ENCODE measurements at regions not wholly inside any gene's neighbourhood (a gene's known extent, or its start where the extent isn't known, plus 50 kb on each side); places are given as distances from the start of the nearest gene placed in this dataset.

DNA sequence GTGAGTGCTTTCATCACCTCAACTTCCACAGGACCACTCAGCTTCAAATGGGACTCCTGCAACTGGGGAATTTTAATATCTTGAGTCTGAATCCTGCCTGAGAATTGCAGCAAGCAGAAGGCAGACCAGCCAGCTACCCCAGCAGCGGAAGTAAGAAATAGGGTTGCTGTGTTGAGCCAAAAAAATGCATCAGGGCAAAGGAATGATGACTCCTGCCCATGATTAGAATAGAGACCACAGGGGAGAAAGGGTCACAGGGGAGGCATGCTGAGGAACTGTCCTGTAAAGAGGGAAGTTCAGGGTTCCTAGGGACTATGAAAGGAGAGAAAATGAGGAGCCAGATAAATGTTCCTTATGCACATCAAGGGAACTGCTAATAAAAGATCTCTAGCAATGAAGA lies 370.2 kb downstream of the KCTD12 start (continued):
- TF ChIP-seq TEAD4 (IDR thresholded peaks at IDR 0.05; ENCODE audit: borderline replicate concordance, insufficient read depth): no peak
- no peak for TF ChIP-seq RAD21 (IDR thresholded peaks at IDR 0.05; ENCODE audit: low read length)
- no peak for TF ChIP-seq GATA2 (CRISPR knock-in tag; IDR thresholded peaks at IDR 0.05)

DNA sequence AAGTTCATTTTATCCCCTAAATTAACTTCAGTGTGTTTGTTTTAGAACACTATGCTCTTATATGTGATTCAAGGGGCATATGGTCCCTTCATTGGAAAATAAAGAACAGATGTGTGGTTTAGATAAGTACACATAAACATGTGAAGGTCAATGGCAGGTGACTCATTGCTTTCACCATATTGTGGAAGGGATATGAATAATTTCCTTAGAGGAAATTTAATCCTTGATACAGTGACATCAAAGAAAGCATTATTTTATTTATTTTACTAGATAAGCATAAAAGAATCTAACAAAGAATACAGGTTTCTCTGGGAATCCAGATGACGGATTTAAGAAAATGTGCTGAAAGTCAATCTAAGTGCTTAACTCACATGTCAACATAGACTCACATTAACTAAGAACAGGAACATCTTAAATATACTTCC lies 373.5 kb downstream of the KCTD12 start:
- H3K9ac ChIP-seq: no peak overlapping the region

DNA sequence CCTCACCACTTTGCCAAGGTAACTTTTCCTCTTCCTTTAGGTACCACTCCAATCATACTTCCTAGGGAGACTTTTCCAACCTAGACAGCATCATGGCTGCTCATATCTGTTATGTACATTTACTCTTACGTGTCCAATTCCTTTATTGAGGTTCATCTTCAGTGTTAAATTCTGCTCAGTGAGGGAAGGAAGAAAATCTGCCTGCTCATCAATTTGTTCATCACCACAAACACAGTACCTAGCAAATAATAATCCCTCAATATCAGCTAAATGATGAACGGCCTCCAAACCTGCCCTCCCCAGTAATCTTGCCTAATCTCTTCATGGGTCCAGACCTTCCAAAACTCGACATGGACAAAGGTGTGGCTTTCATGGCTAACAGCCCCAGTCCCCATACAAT lies 380.8 kb downstream of the KCTD12 start:
- no peak for DNase-seq
- H3K9me2 ChIP-seq: no peaks in the 10 kb centered on the region
- 18% methylated on average over 3 of the region's 3 CpGs for WGBS (ENCODE audit: low lambda C conversion rate)
- no peak overlapping the region for H3K4me3 ChIP-seq (ENCODE audit: low read depth in 2 of 2, low read length in 1 of 2)
- no peak overlapping the region for H3K9ac ChIP-seq
- POLR2A ChIA-PET: no interaction called here
- no peaks in the 10 kb centered on the region for H3K79me2 ChIP-seq (ENCODE audit: insufficient read depth)
- no peak overlapping the region for H3K4me2 ChIP-seq
- no peaks in the 10 kb centered on the region for H3K9me3 ChIP-seq
- no peaks in the 10 kb centered on the region for H3K36me3 ChIP-seq (replicated peaks in 1 of 2; ENCODE audit: control insufficient read depth in 1 of 2, insufficient read depth in 2 of 2, low read length in 1 of 2)
- no peak overlapping the region for H3K27ac ChIP-seq (ENCODE audit: low read depth in 2 of 2, low read length in 1 of 2)
- no peaks in the 10 kb centered on the region for H3F3A ChIP-seq (replicated peaks; ENCODE audit: insufficient read depth)
- peaks cover 7% of the 10 kb centered on the region; the same call in 1 of the 2 replicates for H3K27me3 ChIP-seq (ENCODE audit: insufficient read depth)
- H3K4me1 ChIP-seq (ENCODE audit: control insufficient read depth in 1 of 2, insufficient read depth in 2 of 2, low read depth in 1 of 2, low read length in 1 of 2): no peaks in the 10 kb centered on the region
- H2AFZ ChIP-seq (ENCODE audit: low read depth): no peak overlapping the region
- CTCF ChIA-PET: no interaction called here
- H4K20me1 ChIP-seq (ENCODE audit: insufficient read depth): no peaks in the 10 kb centered on the region
- TF ChIP-seq POLR2AphosphoS5 (IDR thresholded peaks at IDR 0.05; ENCODE audit: low read depth, low read length): no peak
- no peak for TF ChIP-seq RAD21 (IDR thresholded peaks at IDR 0.05; ENCODE audit: low read length)
- TF ChIP-seq, protein P1, sequence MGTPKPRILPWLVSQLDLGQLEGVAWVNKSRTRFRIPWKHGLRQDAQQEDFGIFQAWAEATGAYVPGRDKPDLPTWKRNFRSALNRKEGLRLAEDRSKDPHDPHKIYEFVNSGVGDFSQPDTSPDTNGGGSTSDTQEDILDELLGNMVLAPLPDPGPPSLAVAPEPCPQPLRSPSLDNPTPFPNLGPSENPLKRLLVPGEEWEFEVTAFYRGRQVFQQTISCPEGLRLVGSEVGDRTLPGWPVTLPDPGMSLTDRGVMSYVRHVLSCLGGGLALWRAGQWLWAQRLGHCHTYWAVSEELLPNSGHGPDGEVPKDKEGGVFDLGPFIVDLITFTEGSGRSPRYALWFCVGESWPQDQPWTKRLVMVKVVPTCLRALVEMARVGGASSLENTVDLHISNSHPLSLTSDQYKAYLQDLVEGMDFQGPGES (IDR thresholded peaks at IDR 0.05; ENCODE audit: low read depth, low read length): no peak
- TF ChIP-seq, protein P2, sequence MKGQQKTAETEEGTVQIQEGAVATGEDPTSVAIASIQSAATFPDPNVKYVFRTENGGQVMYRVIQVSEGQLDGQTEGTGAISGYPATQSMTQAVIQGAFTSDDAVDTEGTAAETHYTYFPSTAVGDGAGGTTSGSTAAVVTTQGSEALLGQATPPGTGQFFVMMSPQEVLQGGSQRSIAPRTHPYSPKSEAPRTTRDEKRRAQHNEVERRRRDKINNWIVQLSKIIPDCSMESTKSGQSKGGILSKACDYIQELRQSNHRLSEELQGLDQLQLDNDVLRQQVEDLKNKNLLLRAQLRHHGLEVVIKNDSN (IDR thresholded peaks at IDR 0.05; ENCODE audit: borderline replicate concordance, low read depth): no peak
- TF ChIP-seq JUND (IDR thresholded peaks at IDR 0.05): no peak
- no peak for TF ChIP-seq CHD2 (IDR thresholded peaks at IDR 0.05; ENCODE audit: low read length, partially characterized antibody)
- TF ChIP-seq, protein P3, sequence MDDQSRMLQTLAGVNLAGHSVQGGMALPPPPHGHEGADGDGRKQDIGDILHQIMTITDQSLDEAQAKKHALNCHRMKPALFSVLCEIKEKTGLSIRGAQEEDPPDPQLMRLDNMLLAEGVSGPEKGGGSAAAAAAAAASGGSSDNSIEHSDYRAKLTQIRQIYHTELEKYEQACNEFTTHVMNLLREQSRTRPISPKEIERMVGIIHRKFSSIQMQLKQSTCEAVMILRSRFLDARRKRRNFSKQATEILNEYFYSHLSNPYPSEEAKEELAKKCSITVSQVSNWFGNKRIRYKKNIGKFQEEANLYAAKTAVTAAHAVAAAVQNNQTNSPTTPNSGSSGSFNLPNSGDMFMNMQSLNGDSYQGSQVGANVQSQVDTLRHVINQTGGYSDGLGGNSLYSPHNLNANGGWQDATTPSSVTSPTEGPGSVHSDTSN (IDR thresholded peaks at IDR 0.05): no peak
- no peak for TF ChIP-seq TAF1 (IDR thresholded peaks at IDR 0.05; ENCODE audit: borderline replicate concordance, low read depth, low read length)
- no peak for TF ChIP-seq YY1 (IDR thresholded peaks at IDR 0.05; ENCODE audit: low read depth)
- TF ChIP-seq NFIC (IDR thresholded peaks at IDR 0.05; ENCODE audit: borderline replicate concordance): no peak
- no peak for TF ChIP-seq TEAD4 (IDR thresholded peaks at IDR 0.05; ENCODE audit: borderline replicate concordance, insufficient read depth)
- no peak for TF ChIP-seq EP300 (IDR thresholded peaks at IDR 0.05; ENCODE audit: borderline replicate concordance in 1 of 2, low read depth in 1 of 2, low read length in 1 of 2)

More for the DNA sequence above, 373.5 kb downstream of the KCTD12 start:
- Histone ChIP-seq H3K4me1 (ENCODE audit: control insufficient read depth in 1 of 2, insufficient read depth in 2 of 2, low read depth in 1 of 2, low read length in 1 of 2) (peaks cover 0 to 3% of the 10 kb centered on the region in 2 experiments; a peak in 2 of 4 replicates), H3K27ac (ENCODE audit: low read depth in 2 of 2, low read length in 1 of 2) (no peak overlapping the region), H3K4me2 (no peak overlapping the region), H3K79me2 (ENCODE audit: insufficient read depth) (no peaks in the 10 kb centered on the region), H3K27me3 (ENCODE audit: insufficient read depth) (no peaks in the 10 kb centered on the region; the same call in 1 of the 2 replicates), H4K20me1 (ENCODE audit: insufficient read depth) (no peaks in the 10 kb centered on the region), H3F3A (replicated peaks; ENCODE audit: insufficient read depth) (peaks cover 10% of the 10 kb centered on the region), H3K9me3 (no peaks in the 10 kb centered on the region), H3K4me3 (ENCODE audit: low read depth in 2 of 2, low read length in 1 of 2) (no peak overlapping the region), H3K36me3 (replicated peaks in 1 of 2; ENCODE audit: control insufficient read depth in 1 of 2, insufficient read depth in 2 of 2, low read length in 1 of 2) (no peaks in the 10 kb centered on the region), H3K9me2 (no peaks in the 10 kb centered on the region), H2AFZ (ENCODE audit: low read depth) (no peak overlapping the region)
- CTCF ChIA-PET: interaction anchor here (0.8 kb wide), 1 partner anchor 11 kb away, joined by 3 read pairs; no protein-coding TSS in a partner anchor
- TF ChIP-seq TEAD4 (IDR thresholded peaks at IDR 0.05; ENCODE audit: borderline replicate concordance, insufficient read depth) (peak; percentile 70; the same call in 1 of the 2 replicates), TAF1 (IDR thresholded peaks at IDR 0.05; ENCODE audit: borderline replicate concordance, low read depth, low read length) (no peak), JUND (IDR thresholded peaks at IDR 0.05) (peak; percentile 90), NRF1 (IDR thresholded peaks at IDR 0.05; ENCODE audit: low read depth, low read length) (no peak), RAD21 (IDR thresholded peaks at IDR 0.05; ENCODE audit: low read length) (no peak), TCF12 (IDR thresholded peaks at IDR 0.05) (peak; percentile 99), POLR2AphosphoS5 (IDR thresholded peaks at IDR 0.05; ENCODE audit: low read depth, low read length) (peak; percentile 85; the same call in 1 of the 2 replicates), FOSL2 (IDR thresholded peaks at IDR 0.05; ENCODE audit: borderline replicate concordance, low read depth) (peak; percentile 80), EP300 (IDR thresholded peaks at IDR 0.05; ENCODE audit: borderline replicate concordance in 1 of 2, low read depth in 1 of 2, low read length in 1 of 2) (peak in 1 of 2 experiments; percentile 83; a peak in 3 of 4 replicates), MXI1 (IDR thresholded peaks at IDR 0.05; ENCODE audit: low read depth, low read length) (no peak), FOXM1 (IDR thresholded peaks at IDR 0.05; ENCODE audit: low read depth) (0 out of 2 replicates have a peak, but pooled peaks have one; percentile 27), RCOR1 (IDR thresholded peaks at IDR 0.05; ENCODE audit: low read length) (0 out of 2 replicates have a peak, but pooled peaks have one; percentile 13), GATA2 (CRISPR knock-in tag; IDR thresholded peaks at IDR 0.05) (no peak), RXRA (IDR thresholded peaks at IDR 0.05; ENCODE audit: borderline replicate concordance, low read depth) (peak; percentile 81)
- TF ChIP-seq, protein P3 (IDR thresholded peaks at IDR 0.05): peak; percentile 81
- TF ChIP-seq, protein P1 (IDR thresholded peaks at IDR 0.05; ENCODE audit: low read depth, low read length): no peak
- WGBS (ENCODE audit: low lambda C conversion rate): 15% methylated on average over 1 of the region's 1 CpG
- peak; percentile 11 for DNase-seq
- POLR2A ChIA-PET: no interaction called here
